PC-9 (cell line): ENCODE measurements at regions not wholly inside any gene's neighbourhood (a gene's known extent, or its start where the extent isn't known, plus 50 kb on each side); places are given as distances from the start of the nearest gene placed in this dataset.

ENCODE experiments used
- EZH2 ChIP-seq: fragments of 200-600 bp; sonication (generic); IDR thresholded peaks from 2 replicates; pipeline ENCODE4 v1.8.0; 2017; ENCODE audit warnings: antibody characterized with exemption, low read depth
- TF ChIP-seq, protein P1 (sequence below): fragments of 200-600 bp; sonication (generic); conservative IDR thresholded peaks from 2 replicates; pipeline ENCODE4 v1.6.1; 2017; ENCODE audit warnings: mixed run types, antibody characterized with exemption, mild to moderate bottlenecking, moderate library complexity

DNA sequence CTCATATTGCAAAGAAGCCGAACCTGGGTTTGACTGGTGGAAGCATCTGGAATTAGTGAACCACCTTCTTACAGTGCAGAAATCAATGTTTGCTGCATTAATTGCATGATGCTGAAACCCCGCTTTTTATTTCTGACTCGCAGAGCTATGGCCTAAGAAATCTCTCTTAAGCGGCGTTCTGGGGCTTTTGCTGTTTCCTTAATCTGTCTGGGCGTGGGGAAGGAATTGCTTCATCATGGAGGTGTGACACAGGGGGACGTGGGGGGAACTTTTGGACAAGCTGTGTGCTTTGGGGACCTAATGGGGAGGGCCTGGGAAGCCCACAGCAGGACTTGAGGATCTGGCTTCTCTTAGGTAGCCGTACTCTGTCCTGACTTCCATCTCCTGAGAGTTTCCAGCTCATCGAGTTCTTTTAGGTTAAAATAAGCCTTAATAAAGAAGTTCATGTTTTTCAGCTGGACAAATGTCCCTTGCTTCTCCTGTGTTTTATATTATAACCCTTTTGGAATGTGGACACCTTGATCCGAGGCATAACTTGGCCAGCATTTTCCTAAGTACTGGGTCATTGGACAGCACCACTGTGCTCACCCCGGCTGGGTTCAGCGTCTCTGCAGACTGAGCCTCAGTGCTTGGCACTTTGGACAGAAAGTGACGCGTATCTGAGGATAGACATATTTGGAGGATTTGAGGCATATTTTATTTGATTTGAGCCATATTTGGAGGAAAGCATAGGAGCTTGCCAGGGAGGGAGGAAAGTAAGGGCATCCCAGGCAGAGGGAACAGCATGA is 192.1 kb upstream of the MYL2 start:
- TF ChIP-seq, protein P1, sequence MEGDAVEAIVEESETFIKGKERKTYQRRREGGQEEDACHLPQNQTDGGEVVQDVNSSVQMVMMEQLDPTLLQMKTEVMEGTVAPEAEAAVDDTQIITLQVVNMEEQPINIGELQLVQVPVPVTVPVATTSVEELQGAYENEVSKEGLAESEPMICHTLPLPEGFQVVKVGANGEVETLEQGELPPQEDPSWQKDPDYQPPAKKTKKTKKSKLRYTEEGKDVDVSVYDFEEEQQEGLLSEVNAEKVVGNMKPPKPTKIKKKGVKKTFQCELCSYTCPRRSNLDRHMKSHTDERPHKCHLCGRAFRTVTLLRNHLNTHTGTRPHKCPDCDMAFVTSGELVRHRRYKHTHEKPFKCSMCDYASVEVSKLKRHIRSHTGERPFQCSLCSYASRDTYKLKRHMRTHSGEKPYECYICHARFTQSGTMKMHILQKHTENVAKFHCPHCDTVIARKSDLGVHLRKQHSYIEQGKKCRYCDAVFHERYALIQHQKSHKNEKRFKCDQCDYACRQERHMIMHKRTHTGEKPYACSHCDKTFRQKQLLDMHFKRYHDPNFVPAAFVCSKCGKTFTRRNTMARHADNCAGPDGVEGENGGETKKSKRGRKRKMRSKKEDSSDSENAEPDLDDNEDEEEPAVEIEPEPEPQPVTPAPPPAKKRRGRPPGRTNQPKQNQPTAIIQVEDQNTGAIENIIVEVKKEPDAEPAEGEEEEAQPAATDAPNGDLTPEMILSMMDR, result no peak
- no peak for TF ChIP-seq EZH2
